Hepatic stellate cell (primary cell): ENCODE measurements at regions not wholly inside any gene's neighbourhood (a gene's known extent, or its start where the extent isn't known, plus 50 kb on each side); places are given as distances from the start of the nearest gene placed in this dataset.

ENCODE experiments used
- DNase-seq: peaks from one replicate; pipeline ENCODE4 v3.0.0; 2011; ENCODE audit warnings: low spot score

DNA sequence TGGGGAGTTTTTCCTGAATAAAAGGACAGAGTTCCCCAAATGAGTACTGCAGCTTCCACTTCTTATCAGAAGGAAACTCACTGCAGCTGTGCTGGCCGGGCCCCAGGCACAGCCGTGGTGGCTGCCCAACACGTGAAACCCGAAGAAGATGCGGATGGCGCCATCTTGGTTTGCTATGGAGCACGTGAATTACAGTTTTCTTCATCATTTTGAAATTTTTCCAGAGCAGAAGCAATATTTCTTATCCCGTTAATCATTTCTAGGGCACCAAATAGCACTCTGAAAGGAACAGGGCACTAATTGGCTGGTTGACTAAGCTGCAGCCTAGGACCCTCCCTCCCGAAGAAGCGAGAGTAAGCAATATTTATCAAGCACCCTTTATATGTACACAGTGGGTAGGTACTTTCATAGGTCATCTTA, 63.2 kb upstream of the EPS8L3 start:
- no peak for DNase-seq

- no peak for DNase-seq
Observed at GRCh38 chr1:109826446-109826845, 62.7 kb upstream of the EPS8L3 start.

GRCh38 chr1:109824349-109825115, 60.8 kb upstream of the EPS8L3 start:
- no peak for DNase-seq

DNA sequence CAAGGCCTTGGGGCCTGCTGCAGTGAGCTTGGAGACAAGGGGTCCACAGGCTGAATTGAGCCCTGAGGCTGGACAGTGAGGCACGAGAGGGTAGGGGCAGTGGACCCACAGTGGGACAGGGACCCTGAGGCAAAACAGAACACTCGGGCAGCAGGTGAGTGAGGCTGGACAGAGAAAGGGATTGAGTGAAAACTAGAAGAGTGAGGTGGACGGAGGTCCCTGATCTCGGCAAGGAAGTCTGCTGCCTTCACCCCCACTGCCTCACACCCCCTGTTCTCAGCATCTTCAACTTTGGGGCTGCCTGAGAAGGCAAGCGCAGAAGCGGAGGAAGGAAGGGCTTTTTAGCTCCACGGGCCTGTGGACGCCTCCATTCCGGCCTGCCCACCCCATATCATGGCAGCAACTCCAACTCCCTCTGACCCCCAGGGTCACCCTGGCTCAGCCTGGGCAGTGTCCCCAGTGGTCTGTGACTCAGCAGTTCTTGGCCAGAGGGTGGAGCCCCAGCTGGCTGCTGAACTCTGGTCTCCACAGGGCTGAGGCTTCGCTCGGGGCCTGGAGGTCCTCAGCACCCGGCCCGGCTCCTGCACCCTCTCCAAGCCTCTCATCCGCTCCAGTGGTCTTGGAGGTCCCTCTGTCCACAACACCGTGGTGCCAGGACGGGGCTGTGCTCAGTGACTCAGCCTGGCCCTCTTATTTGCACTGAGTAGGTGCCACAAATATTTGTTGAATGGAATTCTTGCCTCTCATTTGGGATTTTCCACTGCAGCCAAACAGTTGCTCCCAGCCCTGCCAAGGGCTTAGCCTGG, 60.0 kb upstream of the EPS8L3 start:
- DNase-seq = no peak

GRCh38 chr1:109822749-109823542, 59.2 kb upstream of the EPS8L3 start:
- DNase-seq = no peak

GRCh38 chr1:109821831-109822745, 58.4 kb upstream of the EPS8L3 start:
- DNase-seq = no peak

DNA sequence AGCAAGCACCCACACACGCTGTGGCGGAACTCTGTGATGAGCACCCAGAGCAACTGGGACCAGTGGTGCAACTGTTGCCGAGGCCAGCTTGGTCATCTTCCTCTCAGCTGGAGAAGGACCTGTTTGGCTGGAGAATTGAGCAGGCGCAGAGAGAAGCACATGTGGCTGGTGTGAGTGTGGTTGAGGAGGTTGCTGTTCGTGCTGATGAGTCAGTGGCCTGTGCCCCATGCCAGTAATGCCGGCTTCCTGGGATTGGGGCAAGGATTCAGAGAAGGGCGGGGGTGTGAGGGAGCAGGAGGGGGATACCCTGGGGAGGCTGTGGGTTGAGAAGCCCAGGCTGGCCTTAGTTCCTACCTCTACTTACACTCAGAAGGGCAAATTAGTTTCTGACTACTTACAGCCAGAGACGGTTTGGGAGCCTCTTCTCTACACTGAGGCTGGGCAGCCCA, 57.5 kb upstream of the EPS8L3 start:
- DNase-seq = peak; percentile 90

GRCh38 chr1:109819906-109820305, 56.2 kb upstream of the EPS8L3 start:
- no peak for DNase-seq

DNA sequence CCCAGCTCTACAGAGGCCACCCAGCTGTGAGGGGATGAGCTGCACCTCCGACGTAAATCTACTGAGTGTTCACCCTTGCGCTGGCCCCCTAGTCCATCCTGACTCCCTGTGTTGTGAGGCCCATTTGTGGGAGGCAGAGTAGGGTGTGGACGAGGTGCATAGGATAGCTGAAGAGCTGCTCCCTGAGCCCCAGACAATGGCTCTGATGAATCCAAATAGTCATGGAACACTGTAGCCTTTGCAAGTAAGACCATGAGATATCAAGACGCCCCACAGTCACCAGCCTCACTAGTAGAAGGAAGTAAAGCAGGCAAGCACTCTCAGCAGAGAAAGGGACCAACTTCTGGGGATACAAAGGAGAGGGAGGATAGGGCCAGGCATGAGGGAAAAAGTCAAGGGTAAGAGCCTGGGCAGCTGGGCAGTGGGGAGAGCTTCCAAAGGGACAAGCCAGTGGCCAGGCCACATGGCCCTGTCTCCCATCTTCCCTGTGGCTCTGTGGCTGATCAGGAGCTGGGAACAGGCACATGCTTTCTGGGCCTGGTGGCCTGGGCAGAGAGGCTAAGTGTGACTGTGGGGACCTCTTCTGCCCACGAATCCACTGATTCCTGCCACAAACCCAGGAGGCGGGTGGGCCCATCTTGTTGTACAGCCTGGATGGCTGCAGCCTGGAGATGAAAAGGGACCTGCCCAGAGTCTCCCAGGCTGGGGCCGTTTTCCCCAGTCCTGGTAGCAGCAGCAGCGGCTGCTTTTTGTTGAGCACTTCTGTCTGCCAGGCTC, 55.5 kb upstream of the EPS8L3 start:
- DNase-seq = no peak

DNA sequence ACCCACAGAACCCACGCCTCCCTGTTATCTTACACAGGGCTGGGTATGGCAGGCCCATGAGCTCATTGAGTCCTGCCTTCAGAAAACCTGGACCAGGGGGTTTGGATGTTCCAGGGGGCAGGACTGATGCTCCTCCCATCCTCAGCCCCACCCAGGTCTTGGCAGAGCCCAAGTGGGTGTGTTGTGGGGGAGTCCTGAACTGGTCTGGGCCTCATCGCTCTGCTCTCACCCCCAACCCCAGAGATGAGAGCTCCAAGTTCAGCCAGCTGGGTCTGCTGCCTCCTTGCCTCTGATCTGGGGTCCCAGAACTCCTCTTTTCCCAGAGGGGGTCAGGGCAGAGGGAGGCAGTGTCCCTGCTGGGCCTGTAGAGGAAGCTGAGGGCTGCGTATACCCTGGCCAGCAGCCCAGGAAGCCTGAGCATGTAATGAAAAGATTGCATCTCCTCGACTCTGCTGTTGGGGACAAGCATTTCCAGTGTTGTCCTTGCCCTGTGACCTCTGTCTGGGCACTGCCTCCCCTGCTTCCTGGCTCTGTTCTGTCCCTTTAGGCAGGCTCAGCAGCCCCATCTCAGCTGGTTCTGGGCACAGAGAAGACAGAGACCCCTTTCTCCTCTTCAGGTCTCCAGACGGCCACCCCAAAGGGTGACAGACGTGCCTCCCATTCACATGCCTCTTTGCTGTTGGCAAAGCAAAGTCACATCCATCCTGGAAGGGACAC, 54.7 kb upstream of the EPS8L3 start:
- DNase-seq = no peak

DNA sequence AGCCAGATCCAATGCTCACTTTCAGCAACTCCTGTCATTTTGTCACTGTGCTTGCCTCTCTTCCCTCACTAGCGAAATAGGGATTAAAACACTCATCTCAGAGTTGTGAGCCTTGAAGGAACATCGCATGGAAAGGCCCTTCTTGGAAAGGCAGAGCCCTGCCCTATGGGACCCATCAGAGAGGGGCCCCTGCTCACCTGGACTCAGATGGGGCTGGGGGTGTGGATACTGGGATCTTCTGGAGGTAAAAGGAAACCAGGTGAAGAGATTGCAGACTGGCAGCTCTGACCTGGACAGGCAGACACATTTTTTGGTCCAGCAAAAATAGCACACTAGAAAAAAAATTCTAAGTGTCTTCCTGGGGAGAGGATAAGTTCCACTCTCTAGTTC, 54.2 kb upstream of the EPS8L3 start:
- DNase-seq = no peak

DNA sequence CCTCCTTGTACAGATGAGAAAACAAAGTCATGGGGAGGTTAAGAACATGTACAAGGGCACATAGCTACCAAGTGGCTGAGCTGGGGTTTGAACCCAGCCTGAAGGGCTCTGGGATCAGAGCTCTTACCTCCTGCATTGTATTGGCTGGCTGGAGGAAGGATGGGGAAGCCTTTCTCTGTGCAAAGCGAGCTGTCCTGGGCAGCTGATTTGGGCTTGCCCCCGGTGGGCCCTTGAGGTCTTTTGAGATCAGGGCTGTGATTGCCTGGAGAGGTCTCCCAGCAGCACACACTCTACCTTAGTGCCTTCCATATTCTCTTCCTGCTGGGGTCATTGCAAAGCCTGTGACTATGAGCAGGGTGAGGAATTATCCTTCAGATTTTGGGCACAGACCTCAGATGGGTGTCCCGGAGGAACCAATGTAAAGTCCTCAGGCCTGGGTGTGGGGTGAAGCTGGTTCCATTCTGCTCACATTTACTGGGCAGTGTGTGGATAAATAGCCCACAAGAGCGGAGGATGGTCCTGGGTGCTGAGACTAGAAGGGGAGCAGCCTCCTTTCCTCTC, 53.3 kb upstream of the EPS8L3 start:
- no peak for DNase-seq

DNA sequence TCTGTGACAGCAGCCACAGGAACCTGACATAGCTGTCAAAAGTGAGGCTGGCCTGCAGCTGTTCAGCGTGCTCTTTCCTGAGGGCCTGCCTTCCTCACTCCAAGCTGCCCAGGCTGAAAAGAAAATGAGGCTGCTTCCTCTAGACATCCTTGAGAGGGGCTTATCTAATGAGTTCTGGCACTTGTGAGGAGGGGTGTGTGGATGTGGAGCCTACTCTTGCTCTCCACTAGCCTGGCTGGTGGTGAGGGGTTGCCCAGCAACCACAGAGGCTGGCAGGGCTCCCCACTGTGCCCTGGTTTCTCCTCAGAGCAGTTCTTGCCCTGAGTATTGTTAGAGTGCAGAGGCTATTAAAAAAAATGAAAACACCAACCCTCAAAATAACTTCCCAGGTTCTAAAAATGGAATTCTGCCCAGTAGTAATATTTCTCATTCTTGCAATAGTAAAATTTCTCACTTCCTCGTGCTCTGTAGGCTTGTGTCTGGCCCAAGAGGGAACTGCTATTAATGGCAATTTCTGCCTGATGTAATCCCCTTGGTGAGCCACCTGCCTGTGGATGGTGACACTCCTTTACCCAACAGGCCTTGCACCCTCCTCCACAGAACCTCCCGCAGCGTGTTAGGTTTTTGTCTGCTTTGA, 52.6 kb upstream of the EPS8L3 start:
- no peak for DNase-seq

GRCh38 chr1:109815809-109816174, 52.1 kb upstream of the EPS8L3 start:
- no peak for DNase-seq

- DNase-seq = no peak
Observed at GRCh38 chr1:109814993-109815786, 51.5 kb upstream of the EPS8L3 start.

DNA sequence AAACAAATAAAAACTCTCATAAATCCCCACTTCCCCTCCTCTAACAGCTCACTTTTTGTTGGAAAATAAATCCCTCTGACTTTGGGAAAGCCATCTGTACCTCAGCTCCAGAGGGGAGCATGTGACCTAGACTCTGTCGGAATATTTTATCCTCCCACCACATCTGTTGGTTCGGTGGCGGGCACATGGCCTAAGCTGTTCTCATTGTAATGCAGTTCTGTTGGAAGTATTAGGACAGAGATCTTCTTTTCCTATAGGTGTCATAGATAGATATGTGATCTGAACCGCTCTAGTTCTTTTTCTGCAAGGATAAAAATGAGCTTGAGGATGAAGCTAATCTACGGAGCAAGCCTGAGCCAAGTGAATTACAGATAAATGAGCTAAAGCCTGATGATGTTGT, 50.5 kb upstream of the EPS8L3 start:
- DNase-seq = no peak
